MM.1S (cell line): ENCODE measurements at regions not wholly inside any gene's neighbourhood (a gene's known extent, or its start where the extent isn't known, plus 50 kb on each side); places are given as distances from the start of the nearest gene placed in this dataset.

Experiments used
- DNase-seq: peaks from one replicate; pipeline ENCODE4 v3.0.0-alpha.2; 2015
- H2AFZ ChIP-seq: fragments of 300-600 bp; sonication (generic); 2 replicates; pipeline ENCODE4 v1.6.0; 2016; ENCODE audit warnings: antibody characterized with exemption, low read length
- H3F3A ChIP-seq: fragments of 300-600 bp; sonication (generic); 2 replicates; pipeline ENCODE4 v1.6.1; 2016; ENCODE audit warnings: mild to moderate bottlenecking, antibody characterized with exemption, low read length, moderate library complexity, mixed read lengths; ENCODE audit not compliant: insufficient read depth
- H3K27ac ChIP-seq: fragments of 300-600 bp; sonication (generic); 2 replicates; pipeline ENCODE4 v1.5.1; 2016; ENCODE audit warnings: mild to moderate bottlenecking, low read length
- H3K27me3 ChIP-seq: fragments of 300-600 bp; sonication (generic); replicated peaks from 2 replicates; pipeline ENCODE4 v1.6.0; 2016; ENCODE audit warnings: low read length; ENCODE audit not compliant: insufficient read depth
- H3K36me3 ChIP-seq: fragments of 300-600 bp; sonication (generic); replicated peaks from 2 replicates; pipeline ENCODE4 v1.6.1; 2016; ENCODE audit warnings: mild to moderate bottlenecking, low read length, mixed read lengths; ENCODE audit not compliant: insufficient read depth
- H3K4me1 ChIP-seq: fragments of 300-600 bp; sonication (generic); 2 replicates; pipeline ENCODE4 v1.6.1; 2016; ENCODE audit warnings: low read length, mixed read lengths
- H3K4me2 ChIP-seq: fragments of 300-600 bp; sonication (generic); 2 replicates; pipeline ENCODE4 v1.6.0; 2016; ENCODE audit warnings: low read depth, low read length
- H3K4me3 ChIP-seq: fragments of 300-600 bp; sonication (generic); 2 replicates; pipeline ENCODE4 v1.5.1; 2016; ENCODE audit warnings: low read length, mixed read lengths
- H3K79me2 ChIP-seq: fragments of 300-600 bp; sonication (generic); 2 replicates; pipeline ENCODE4 v1.6.1; 2016; ENCODE audit warnings: mixed run types, low read length, mixed read lengths
- H3K9ac ChIP-seq: fragments of 300-600 bp; sonication (generic); 2 replicates; pipeline ENCODE4 v1.6.1; 2016; ENCODE audit warnings: low read length, mixed read lengths
- H3K9me2 ChIP-seq: fragments of 300-600 bp; sonication (generic); replicated peaks from 2 replicates; pipeline ENCODE4 v1.6.1; 2016; ENCODE audit warnings: mild to moderate bottlenecking, low read length, mixed read lengths; ENCODE audit not compliant: insufficient read depth
- H3K9me3 ChIP-seq: fragments of 300-600 bp; sonication (generic); replicated peaks from 2 replicates; pipeline ENCODE4 v1.6.1; 2016; ENCODE audit warnings: mild to moderate bottlenecking, low read length, mixed read lengths; ENCODE audit not compliant: insufficient read depth
- H4K20me1 ChIP-seq: fragments of 300-600 bp; sonication (generic); 2 replicates; pipeline ENCODE4 v1.6.1; 2016; ENCODE audit warnings: mild to moderate bottlenecking, low read length, moderate library complexity, mixed read lengths; ENCODE audit not compliant: insufficient read depth
- EZH2 ChIP-seq: fragments of 300-600 bp; sonication (generic); optimal IDR thresholded peaks from 2 replicates; pipeline ENCODE3; 2017; ENCODE audit warnings: low read depth, mild to moderate bottlenecking, antibody characterized with exemption, low read length, mixed read lengths
- EZH2phosphoT487 ChIP-seq: fragments of 300-600 bp; sonication (generic); IDR thresholded peaks from 2 replicates; pipeline ENCODE4 v1.6.1; 2018; ENCODE audit warnings: antibody characterized with exemption, low read length
- TF ChIP-seq, protein P1 (sequence below): fragments of 300-600 bp; sonication (generic); IDR thresholded peaks from 2 replicates; pipeline ENCODE4 v1.5.1; 2016; ENCODE audit warnings: antibody characterized with exemption, low read length, mixed read lengths

GRCh38 chr6:30795549-30796293, 51.4 kb upstream of the IER3 start:
- H3K9me2 ChIP-seq = no peaks in the 10 kb centered on the region
- no peaks in the 10 kb centered on the region for H3K9me3 ChIP-seq
- no peaks in the 10 kb centered on the region for H3F3A ChIP-seq
- no peak for DNase-seq
- H4K20me1 ChIP-seq = no peaks in the 10 kb centered on the region
- H3K4me1 ChIP-seq = no peaks in the 10 kb centered on the region
- TF ChIP-seq EZH2 = no peak
- TF ChIP-seq EZH2phosphoT487 = no peak
- TF ChIP-seq, protein P1, sequence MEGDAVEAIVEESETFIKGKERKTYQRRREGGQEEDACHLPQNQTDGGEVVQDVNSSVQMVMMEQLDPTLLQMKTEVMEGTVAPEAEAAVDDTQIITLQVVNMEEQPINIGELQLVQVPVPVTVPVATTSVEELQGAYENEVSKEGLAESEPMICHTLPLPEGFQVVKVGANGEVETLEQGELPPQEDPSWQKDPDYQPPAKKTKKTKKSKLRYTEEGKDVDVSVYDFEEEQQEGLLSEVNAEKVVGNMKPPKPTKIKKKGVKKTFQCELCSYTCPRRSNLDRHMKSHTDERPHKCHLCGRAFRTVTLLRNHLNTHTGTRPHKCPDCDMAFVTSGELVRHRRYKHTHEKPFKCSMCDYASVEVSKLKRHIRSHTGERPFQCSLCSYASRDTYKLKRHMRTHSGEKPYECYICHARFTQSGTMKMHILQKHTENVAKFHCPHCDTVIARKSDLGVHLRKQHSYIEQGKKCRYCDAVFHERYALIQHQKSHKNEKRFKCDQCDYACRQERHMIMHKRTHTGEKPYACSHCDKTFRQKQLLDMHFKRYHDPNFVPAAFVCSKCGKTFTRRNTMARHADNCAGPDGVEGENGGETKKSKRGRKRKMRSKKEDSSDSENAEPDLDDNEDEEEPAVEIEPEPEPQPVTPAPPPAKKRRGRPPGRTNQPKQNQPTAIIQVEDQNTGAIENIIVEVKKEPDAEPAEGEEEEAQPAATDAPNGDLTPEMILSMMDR = no peak
- H3K4me2 ChIP-seq = no peak overlapping the region
- no peak overlapping the region for H3K9ac ChIP-seq
- H3K36me3 ChIP-seq = no peaks in the 10 kb centered on the region
- H3K27me3 ChIP-seq = peaks cover 33% of the 10 kb centered on the region
- H3K4me3 ChIP-seq = no peak overlapping the region
- no peaks in the 10 kb centered on the region for H3K79me2 ChIP-seq
- H3K27ac ChIP-seq = no peak overlapping the region
- no peak overlapping the region for H2AFZ ChIP-seq
